Common myeloid progenitor, CD34-positive (primary cell): ENCODE measurements at regions not wholly inside any gene's neighbourhood (a gene's known extent, or its start where the extent isn't known, plus 50 kb on each side); places are given as distances from the start of the nearest gene placed in this dataset.

Experiments
- CTCF ChIA-PET: fragments of 350-600 bp; sonication (Branson Sonifier 250); formaldehyde crosslinking; loops from one replicate; lab custom pipeline; 2021; ENCODE audit warnings: antibody characterized with exemption; lab: Charles Lee
- POLR2A ChIA-PET: fragments of 350-600 bp; sonication (Branson Sonifier 250); formaldehyde crosslinking; loops from one replicate; lab custom pipeline; 2021; ENCODE audit warnings: antibody characterized with exemption; lab: Charles Lee
- DNase-seq, 3 donors: peaks; one replicate each; pipeline versions ENCODE4 v3.0.0 to v3.0.0-alpha.2; 2013
- H3K27ac ChIP-seq, 2 experiments: 1 replicate in 1 of 2; 2 replicates in 1 of 2; pipeline ENCODE4 v1.7.0; 2013; ENCODE audit warnings: inconsistent platforms in 2 of 2, low read length in 2 of 2, mild to moderate bottlenecking in 2 of 2, low read depth in 1 of 2, moderate library complexity in 1 of 2; ENCODE audit not compliant: severe bottlenecking in 2 of 2, insufficient read depth in 1 of 2, poor library complexity in 1 of 2
- H3K27me3 ChIP-seq, 5 experiments: replicated peaks in 2 of 5; 1 replicate in 3 of 5; 2 replicates in 2 of 5; pipeline versions ENCODE4 v1.6.1 to v1.7.0; 2013; ENCODE audit warnings: low read length in 4 of 5, mild to moderate bottlenecking in 2 of 5, moderate library complexity in 2 of 5, inconsistent platforms in 1 of 5; ENCODE audit not compliant: insufficient read depth in 5 of 5, control insufficient read depth in 4 of 5
- H3K36me3 ChIP-seq, 4 experiments: 1 replicate in 2 of 4; 2 replicates in 2 of 4; pipeline versions ENCODE4 v1.6.1 to v1.7.0; 2013; ENCODE audit warnings: low read length in 3 of 4, control low read depth in 1 of 4, mild to moderate bottlenecking in 1 of 4; ENCODE audit not compliant: control insufficient read depth in 4 of 4, insufficient read depth in 4 of 4
- H3K4me1 ChIP-seq, 4 experiments: 1 replicate in 3 of 4; 2 replicates in 1 of 4; pipeline versions ENCODE4 v1.6.1 to v1.7.1; 2013; ENCODE audit warnings: low read length in 3 of 4, mild to moderate bottlenecking in 3 of 4, control low read depth in 1 of 4, inconsistent platforms in 1 of 4, moderate library complexity in 1 of 4; ENCODE audit not compliant: control insufficient read depth in 4 of 4, insufficient read depth in 4 of 4; ENCODE audit errors: control extremely low read depth in 1 of 4
- H3K4me3 ChIP-seq, 7 experiments: 1 replicate in 4 of 7; 2 replicates in 3 of 7; pipeline versions ENCODE4 v1.5.1 to v1.7.0; 2013; ENCODE audit warnings: mild to moderate bottlenecking in 7 of 7, low read length in 6 of 7, moderate library complexity in 6 of 7, inconsistent platforms in 2 of 7, low read depth in 2 of 7, control low read depth in 1 of 7; ENCODE audit not compliant: insufficient read depth in 4 of 7, control insufficient read depth in 1 of 7; ENCODE audit errors: extremely low read depth in 1 of 7
- H3K9me3 ChIP-seq, 5 experiments: 1 replicate in 4 of 5; 2 replicates in 1 of 5; pipeline versions ENCODE4 v1.6.1 to v1.7.1; 2013; ENCODE audit warnings: low read length in 4 of 5, mild to moderate bottlenecking in 2 of 5, inconsistent platforms in 1 of 5, low read depth in 1 of 5, moderate library complexity in 1 of 5; ENCODE audit not compliant: control insufficient read depth in 4 of 5, insufficient read depth in 2 of 5; ENCODE audit errors: control extremely low read depth in 1 of 5
- WGBS: methylation state at CpG from one replicate; pipeline ENCODE4 v1.1.5; 2013; ENCODE audit not compliant: insufficient coverage; 5-methylcytosine and 5-hydroxymethylcytosine counted together

DNA sequence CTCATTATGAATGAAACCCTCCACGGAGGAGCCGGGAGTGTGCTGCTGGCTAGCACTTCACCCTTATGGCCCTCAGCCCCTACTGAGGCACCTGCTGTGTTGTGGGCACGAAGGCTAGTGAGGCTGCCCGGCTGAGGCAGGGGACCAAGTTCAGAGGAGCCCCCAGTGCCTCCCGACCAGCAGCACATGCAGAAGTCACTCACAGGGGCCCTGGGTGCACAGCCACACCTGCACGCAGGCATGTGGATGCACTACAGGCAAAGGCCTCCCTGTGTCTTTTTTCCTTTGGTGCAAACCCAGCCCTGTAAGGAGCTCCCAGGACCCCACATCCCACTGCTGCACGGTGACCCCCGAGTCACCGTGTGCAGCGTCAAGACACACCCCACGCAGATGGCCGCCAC lies 261.5 kb downstream of the BRD1 start:
- 96% methylated on average over 10 of the region's 12 CpGs for WGBS
- no peaks in the 10 kb centered on the region for H3K27me3 ChIP-seq
- no peak overlapping the region for H3K4me3 ChIP-seq
- no peak for DNase-seq
- H3K9me3 ChIP-seq = peaks cover 0 to 8% (median 0%) of the 10 kb centered on the region in 5 experiments
- no peaks in the 10 kb centered on the region for H3K4me1 ChIP-seq
- H3K36me3 ChIP-seq = peaks cover 0 to 10% (median 3%) of the 10 kb centered on the region in 4 experiments
- POLR2A ChIA-PET = no interaction called here
- no peak overlapping the region for H3K27ac ChIP-seq
- CTCF ChIA-PET = interaction anchor here (1.3 kb wide), 1 partner anchor 15 kb away, joined by 3 read pairs; no protein-coding TSS in a partner anchor

DNA sequence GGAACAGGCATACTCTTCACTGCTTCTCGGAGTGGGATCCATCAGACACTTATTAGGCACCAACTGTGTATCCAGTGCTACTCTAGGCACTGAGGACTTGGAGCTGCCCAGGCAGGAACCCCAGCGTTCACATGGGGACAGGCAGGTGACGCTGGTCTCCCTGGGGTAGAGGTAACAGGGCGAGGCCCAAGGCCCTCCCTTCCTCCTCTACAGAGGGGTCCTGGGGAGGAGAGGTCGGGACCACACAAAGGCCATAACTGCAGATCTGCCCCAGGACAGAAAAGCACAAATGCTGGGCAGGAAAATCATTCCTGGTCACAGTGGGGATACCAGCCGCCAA lies 262.2 kb downstream of the BRD1 start:
- no peaks in the 10 kb centered on the region for H3K4me1 ChIP-seq
- peaks cover 0 to 12% (median under 1%) of the 10 kb centered on the region in 5 experiments for H3K9me3 ChIP-seq
- H3K27ac ChIP-seq = no peak overlapping the region
- no peak for DNase-seq
- no peaks in the 10 kb centered on the region for H3K27me3 ChIP-seq
- 100% methylated on average over 2 of the region's 6 CpGs for WGBS
- POLR2A ChIA-PET = no interaction called here
- H3K36me3 ChIP-seq = peaks cover 0 to 14% (median 3%) of the 10 kb centered on the region in 4 experiments
- H3K4me3 ChIP-seq = no peak overlapping the region
- CTCF ChIA-PET = interaction anchor here (1.3 kb wide), 1 partner anchor 14 kb away, joined by 3 read pairs; no protein-coding TSS in a partner anchor

DNA sequence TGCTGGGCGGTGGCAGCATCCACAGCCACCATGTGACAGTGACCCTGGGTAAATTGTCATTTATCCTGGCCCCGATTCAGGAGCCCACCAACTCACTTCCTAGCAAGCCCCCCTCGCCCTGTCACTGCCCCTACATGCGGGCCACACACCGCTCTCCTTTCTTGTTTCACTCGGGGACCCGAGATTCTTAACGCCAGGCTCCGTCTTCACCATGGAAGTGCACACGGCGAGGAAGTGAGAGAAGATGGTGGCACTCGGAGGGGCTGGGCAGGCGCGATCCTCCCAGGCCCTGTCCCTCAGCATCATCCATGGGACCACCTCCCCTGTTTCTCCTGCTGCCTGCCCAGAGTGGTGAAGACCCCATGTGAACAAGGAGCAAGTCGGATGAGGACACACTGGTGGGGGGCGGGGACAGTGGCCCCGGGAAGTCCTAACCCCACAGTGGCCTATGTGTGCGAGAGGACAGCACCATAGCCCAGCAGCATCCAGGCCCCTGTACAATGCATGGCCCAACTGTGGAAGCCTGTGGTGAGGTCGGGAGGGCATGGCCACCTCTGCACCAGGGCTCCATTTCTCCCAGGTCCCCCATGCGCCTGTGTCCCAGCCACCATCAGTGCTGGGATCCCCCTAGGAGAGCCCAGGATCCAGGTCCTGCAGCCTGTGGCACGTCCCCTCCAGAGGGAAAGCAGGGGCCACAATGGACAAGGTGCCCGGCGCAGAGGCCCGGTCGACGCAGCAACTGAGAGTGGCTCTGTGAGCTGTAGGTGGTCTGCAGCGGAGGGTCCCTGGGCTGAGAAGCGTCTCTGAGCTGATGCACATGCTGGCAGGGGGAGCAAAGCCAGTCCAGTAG lies 262.8 kb downstream of the BRD1 start:
- Histone ChIP-seq H3K9me3 (peaks cover 0 to 16% (median 3%) of the 10 kb centered on the region in 5 experiments), H3K4me3 (no peak overlapping the region), H3K4me1 (no peaks in the 10 kb centered on the region), H3K36me3 (peaks cover 0 to 19% (median 6%) of the 10 kb centered on the region in 4 experiments), H3K27me3 (no peaks in the 10 kb centered on the region), H3K27ac (no peak overlapping the region)
- POLR2A ChIA-PET = no interaction called here
- DNase-seq = no peak
- CTCF ChIA-PET = interaction anchor here (1.3 kb wide), 1 partner anchor 13 kb away, joined by 3 read pairs; no protein-coding TSS in a partner anchor
- 97% methylated on average over 24 of the region's 28 CpGs for WGBS

DNA sequence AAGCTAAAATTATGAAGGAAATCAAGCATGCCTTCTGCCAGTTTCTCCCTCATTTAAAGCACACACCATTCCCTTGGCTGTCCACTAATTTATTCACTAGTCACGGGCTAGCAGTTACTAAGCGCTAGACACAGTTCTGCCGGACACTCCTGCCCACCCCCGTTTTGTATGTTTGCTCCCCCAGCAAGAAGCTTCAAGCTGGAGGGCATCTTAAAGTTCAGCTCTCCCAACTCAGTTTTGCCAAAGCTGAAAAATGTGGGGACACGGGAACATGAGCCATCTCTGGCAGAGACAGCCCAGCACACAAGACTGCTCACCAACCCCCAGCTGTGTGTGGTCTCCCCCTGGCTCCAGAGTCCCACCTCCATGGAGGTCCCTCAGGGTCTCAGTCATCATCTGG lies 263.6 kb downstream of the BRD1 start:
- CTCF ChIA-PET = interaction anchor here (0.7 kb wide), 1 partner anchor 21 kb away, joined by 3 read pairs; no protein-coding TSS in a partner anchor
- Histone ChIP-seq H3K27ac (no peak overlapping the region), H3K4me1 (no peaks in the 10 kb centered on the region), H3K36me3 (peaks cover 0 to 14% (median 7%) of the 10 kb centered on the region in 4 experiments), H3K4me3 (no peak overlapping the region), H3K9me3 (peaks cover 0 to 16% (median 3%) of the 10 kb centered on the region in 5 experiments), H3K27me3 (no peaks in the 10 kb centered on the region)
- POLR2A ChIA-PET = no interaction called here
- 100% methylated on average over 4 of the region's 5 CpGs for WGBS
- no peak for DNase-seq

DNA sequence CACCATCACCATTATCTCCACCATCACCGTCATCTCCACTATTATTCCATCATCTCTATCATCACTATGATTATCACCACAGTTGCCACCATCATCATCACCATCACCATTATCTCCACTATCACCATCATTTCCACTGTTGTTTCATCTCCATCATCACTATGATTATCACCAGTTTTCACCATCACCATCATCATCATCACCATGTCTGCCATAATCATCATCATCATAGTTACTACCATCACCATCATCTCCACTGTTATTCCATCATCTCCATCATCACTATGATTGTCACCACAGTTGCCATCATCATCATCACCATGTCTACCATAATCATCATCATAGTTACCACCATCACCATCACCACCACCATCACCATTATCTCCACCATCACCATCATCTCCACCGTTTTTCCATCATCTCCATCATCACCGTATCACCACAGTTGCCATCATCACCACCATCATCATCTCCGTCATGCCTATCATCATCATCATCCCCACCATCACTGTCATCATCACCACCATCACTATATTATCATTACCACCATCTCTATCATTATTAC lies 264.9 kb downstream of the BRD1 start:
- 96% methylated on average over 4 of the region's 4 CpGs for WGBS
- Histone ChIP-seq H3K9me3 (peaks cover 3 to 24% (median 5%) of the 10 kb centered on the region in 5 experiments), H3K4me3 (no peak overlapping the region), H3K27ac (no peak overlapping the region), H3K36me3 (peaks cover 0 to 19% (median 7%) of the 10 kb centered on the region in 4 experiments), H3K4me1 (no peaks in the 10 kb centered on the region), H3K27me3 (no peaks in the 10 kb centered on the region)
- no peak for DNase-seq
- ChIA-PET CTCF (no interaction called here), POLR2A (no interaction called here)

DNA sequence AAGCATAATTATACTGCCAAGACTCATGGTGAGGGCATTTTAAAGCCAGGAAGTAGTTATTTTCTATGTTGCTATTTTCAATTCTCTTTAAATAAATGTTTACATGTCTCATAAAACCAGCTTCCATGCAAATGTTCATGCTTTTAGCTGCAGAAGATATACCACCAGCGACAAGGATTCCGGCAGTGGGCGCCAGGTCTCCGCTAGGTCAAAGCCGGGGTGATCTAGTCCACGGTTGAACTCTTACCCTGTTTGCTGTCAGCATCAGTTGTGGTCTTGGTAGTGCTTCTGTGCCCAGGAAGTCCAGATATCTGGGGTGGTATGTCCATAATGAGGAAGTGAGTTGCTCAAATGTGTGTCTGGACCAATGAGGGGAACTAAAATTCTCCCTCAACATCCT lies 265.7 kb downstream of the BRD1 start:
- Histone ChIP-seq H3K4me1 (no peaks in the 10 kb centered on the region), H3K9me3 (peaks cover 3 to 26% (median 5%) of the 10 kb centered on the region in 5 experiments), H3K36me3 (peaks cover 0 to 19% (median 7%) of the 10 kb centered on the region in 4 experiments), H3K4me3 (no peak overlapping the region), H3K27ac (no peak overlapping the region), H3K27me3 (no peaks in the 10 kb centered on the region)
- ChIA-PET CTCF (no interaction called here), POLR2A (no interaction called here)
- 97% methylated on average over 6 of the region's 6 CpGs for WGBS
- no peak for DNase-seq

DNA sequence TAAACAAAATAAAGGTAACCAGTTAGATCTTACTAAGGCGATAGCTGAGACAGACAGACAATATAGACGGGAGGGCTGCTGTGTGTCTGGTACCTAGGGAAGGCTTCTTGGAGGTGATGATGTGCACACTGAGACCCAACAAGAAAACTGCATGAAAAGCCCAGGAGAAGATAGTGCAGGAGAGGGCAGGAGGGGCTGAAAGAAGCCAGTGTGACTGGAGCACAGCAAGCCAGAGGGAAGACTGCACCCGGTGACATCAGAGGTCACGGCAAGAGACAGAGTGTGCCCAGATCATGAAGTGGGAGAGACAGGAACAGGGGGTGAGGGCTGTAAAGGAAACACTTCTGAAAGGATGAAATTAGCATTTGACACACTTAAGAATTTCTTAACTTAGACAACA lies 266.3 kb downstream of the BRD1 start:
- Histone ChIP-seq H3K27ac (no peak overlapping the region), H3K9me3 (peaks cover 5 to 26% (median 6%) of the 10 kb centered on the region in 5 experiments), H3K27me3 (no peaks in the 10 kb centered on the region), H3K4me1 (no peaks in the 10 kb centered on the region), H3K4me3 (no peak overlapping the region), H3K36me3 (peaks cover 0 to 19% (median 7%) of the 10 kb centered on the region in 4 experiments)
- POLR2A ChIA-PET = no interaction called here
- DNase-seq = no peak
- WGBS = 94% methylated on average over 4 of the region's 4 CpGs
- CTCF ChIA-PET = no interaction called here
